CD4-positive, alpha-beta memory T cell (primary cell): ENCODE measurements at regions not wholly inside any gene's neighbourhood (a gene's known extent, or its start where the extent isn't known, plus 50 kb on each side); places are given as distances from the start of the nearest gene placed in this dataset.

Experiments used
- CTCF ChIA-PET: fragments of 350-600 bp; sonication (Branson Sonifier 250); formaldehyde crosslinking; loops from one replicate; lab custom pipeline; 2021; ENCODE audit warnings: inconsistent platforms; ENCODE audit not compliant: partially characterized antibody; lab: Charles Lee
- POLR2A ChIA-PET: fragments of 350-600 bp; sonication (Branson Sonifier 250); formaldehyde crosslinking; loops from one replicate; lab custom pipeline; 2021; ENCODE audit not compliant: partially characterized antibody; lab: Charles Lee
- DNase-seq, 5 donors: peaks; one replicate each; pipeline versions ENCODE4 v3.0.0 to v3.0.0-alpha.2; 2020 to 2022; ENCODE audit warnings: mixed read lengths in 1 of 5
- H3K27ac ChIP-seq: one replicate; pipeline ENCODE4 v1.7.0; 2013; ENCODE audit warnings: low read depth, low read length
- H3K27me3 ChIP-seq: 2 replicates; pipeline ENCODE4 v1.7.0; 2013; ENCODE audit warnings: mild to moderate bottlenecking, low read length, moderate library complexity; ENCODE audit not compliant: insufficient read depth
- H3K36me3 ChIP-seq: 2 replicates; pipeline ENCODE4 v1.7.0; 2013; ENCODE audit warnings: mild to moderate bottlenecking, low read length, moderate library complexity; ENCODE audit not compliant: insufficient read depth
- H3K4me1 ChIP-seq: 2 replicates; pipeline ENCODE4 v1.7.0; 2013; ENCODE audit warnings: mild to moderate bottlenecking, low read length, moderate library complexity; ENCODE audit not compliant: insufficient read depth
- H3K4me3 ChIP-seq, 2 donors: one replicate each; pipeline ENCODE4 v1.7.0; 2013; ENCODE audit warnings: low read length in 2 of 2, mild to moderate bottlenecking in 1 of 2
- H3K9me3 ChIP-seq, 2 donors: one replicate each; pipeline ENCODE4 v1.7.0; 2013; ENCODE audit warnings: low read length in 2 of 2, control low read depth in 1 of 2; ENCODE audit not compliant: control insufficient read depth in 1 of 2
- H3K27ac Mint-ChIP-seq, 7 donors: one replicate each; pipeline ENCODE4 v1.8.0; 2020 to 2021; ENCODE audit warnings: mixed read lengths in 7 of 7, mild to moderate bottlenecking in 6 of 7, inconsistent platforms in 3 of 7, moderate library complexity in 3 of 7
- H3K27me3 Mint-ChIP-seq, 2 donors: one replicate each; pipeline ENCODE4 v1.8.0; 2020 to 2021; ENCODE audit warnings: mixed read lengths in 2 of 2
- H3K36me3 Mint-ChIP-seq, 2 donors: one replicate each; pipeline ENCODE4 v1.8.0; 2020 to 2021; ENCODE audit warnings: mixed read lengths in 2 of 2, inconsistent platforms in 1 of 2, mild to moderate bottlenecking in 1 of 2
- H3K4me1 Mint-ChIP-seq, 4 donors: one replicate each; pipeline ENCODE4 v1.8.0; 2020 to 2021; ENCODE audit warnings: mixed read lengths in 4 of 4, mild to moderate bottlenecking in 1 of 4
- H3K4me3 Mint-ChIP-seq, 8 donors: one replicate each; pipeline ENCODE4 v1.8.0; 2020 to 2021; ENCODE audit warnings: mixed read lengths in 8 of 8, mild to moderate bottlenecking in 7 of 8, moderate library complexity in 6 of 8, inconsistent platforms in 3 of 8
- H3K9me3 Mint-ChIP-seq, 8 donors: one replicate each; pipeline ENCODE4 v1.8.0; 2020 to 2021; ENCODE audit warnings: mixed read lengths in 8 of 8, mild to moderate bottlenecking in 5 of 8, inconsistent platforms in 3 of 8, moderate library complexity in 1 of 8
- intact Hi-C: fragments of 100-400 bp; cut with micrococcal nuclease; formaldehyde crosslinking; loops from one replicate; pipeline ENCODE4 v1.15.1; 2023

DNA sequence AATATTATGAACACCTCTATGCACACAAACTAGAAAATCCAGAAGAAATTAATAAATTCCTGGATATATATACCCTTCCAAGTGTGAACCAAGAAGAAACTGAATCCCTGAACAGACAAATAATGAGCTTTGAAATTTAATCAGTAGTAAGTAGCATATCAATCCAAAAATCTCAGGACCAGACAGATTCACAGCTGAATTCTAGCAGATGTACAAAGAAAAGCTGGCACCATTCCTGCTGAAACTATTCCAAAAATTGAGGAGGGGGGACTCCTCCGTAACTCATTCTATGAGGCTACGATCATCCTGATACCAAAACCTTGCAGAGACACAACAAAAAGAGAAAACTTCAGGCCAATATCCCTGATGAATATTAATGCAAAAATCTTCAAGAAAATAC, 67.0 kb upstream of the PDE7B start:
- H3K27ac Mint-ChIP-seq: no peak overlapping the region
- Histone ChIP-seq H3K9me3 (no peaks in the 10 kb centered on the region), H3K27me3 (no peaks in the 10 kb centered on the region), H3K4me3 (no peak overlapping the region), H3K36me3 (no peaks in the 10 kb centered on the region), H3K27ac (no peak overlapping the region), H3K4me1 (no peaks in the 10 kb centered on the region)
- intact Hi-C loops: no loop called here
- H3K4me3 Mint-ChIP-seq: no peak overlapping the region
- no peaks in the 10 kb centered on the region for H3K36me3 Mint-ChIP-seq
- peaks cover 0 to 4% (median 0%) of the 10 kb centered on the region in 8 donors for H3K9me3 Mint-ChIP-seq
- H3K4me1 Mint-ChIP-seq: no peaks in the 10 kb centered on the region
- POLR2A ChIA-PET: no interaction called here
- CTCF ChIA-PET: no interaction called here
- peaks cover 2 to 6% of the 10 kb centered on the region in 2 donors for H3K27me3 Mint-ChIP-seq
- DNase-seq: no peak

DNA sequence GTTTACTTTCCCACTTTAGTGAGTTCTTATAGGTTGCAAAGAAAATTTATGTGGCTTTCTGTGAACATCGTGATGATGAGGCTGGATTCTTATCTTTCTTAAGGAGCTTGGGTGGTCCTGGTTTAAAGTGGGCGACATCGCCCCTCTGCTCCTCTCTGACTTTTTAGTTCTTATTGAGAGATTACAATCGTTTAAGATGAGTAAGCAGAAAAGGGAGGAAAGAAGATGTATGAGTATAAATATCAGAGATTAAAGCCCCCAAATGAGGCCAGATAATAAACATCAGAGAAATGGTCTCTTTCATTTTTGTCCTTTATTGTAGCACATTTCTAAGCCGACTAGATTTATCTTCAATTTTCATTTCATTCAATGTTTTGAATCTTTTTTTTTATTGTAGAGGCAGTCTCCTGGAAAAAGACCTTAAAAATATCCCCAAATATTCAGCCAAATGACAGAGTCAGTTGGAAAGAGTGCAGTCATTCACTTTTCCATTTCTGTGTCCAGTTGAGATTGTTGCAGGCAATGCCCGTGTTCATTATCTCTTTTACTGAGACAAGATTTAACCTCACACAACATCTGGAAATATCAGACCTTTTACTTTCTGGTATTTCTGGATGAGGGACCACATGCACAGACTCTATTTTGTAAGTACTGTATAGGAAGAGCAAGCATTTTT, 62.0 kb upstream of the PDE7B start:
- H3K36me3 ChIP-seq: no peaks in the 10 kb centered on the region
- H3K4me3 ChIP-seq: no peak overlapping the region
- no peak overlapping the region for H3K4me3 Mint-ChIP-seq
- H3K9me3 Mint-ChIP-seq: no peaks in the 10 kb centered on the region
- no peaks in the 10 kb centered on the region for H3K9me3 ChIP-seq
- no peak overlapping the region for H3K27ac ChIP-seq
- no peaks in the 10 kb centered on the region for H3K4me1 Mint-ChIP-seq
- H3K27me3 Mint-ChIP-seq: peaks cover 0 to 3% of the 10 kb centered on the region in 2 donors
- no peaks in the 10 kb centered on the region for H3K4me1 ChIP-seq
- no peak overlapping the region for H3K27ac Mint-ChIP-seq
- DNase-seq: no peak
- ChIA-PET CTCF (no interaction called here), POLR2A (no interaction called here)
- intact Hi-C loops: no loop called here
- no peaks in the 10 kb centered on the region for H3K36me3 Mint-ChIP-seq
- H3K27me3 ChIP-seq: no peaks in the 10 kb centered on the region

DNA sequence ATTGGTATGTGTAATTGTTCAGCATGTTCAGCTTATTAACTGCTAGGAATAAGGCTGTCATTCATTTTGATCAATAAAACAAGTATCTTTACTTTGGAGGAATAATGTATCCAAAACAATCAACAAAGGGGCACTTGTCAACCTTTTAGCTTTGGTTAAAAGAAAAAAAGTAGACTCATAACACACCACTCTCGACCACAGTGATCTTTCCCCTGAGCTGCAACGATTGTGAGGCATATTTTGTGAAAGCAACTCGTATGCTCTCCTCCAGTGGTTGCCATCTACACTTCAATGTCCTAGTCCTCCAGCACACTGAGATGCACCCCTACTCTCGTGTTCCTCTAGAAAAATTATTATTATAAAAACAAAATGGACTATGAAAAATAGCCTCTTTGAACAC, 60.1 kb upstream of the PDE7B start:
- intact Hi-C loops: no loop called here
- no peaks in the 10 kb centered on the region for H3K36me3 Mint-ChIP-seq
- no peak for DNase-seq
- H3K4me1 ChIP-seq: no peaks in the 10 kb centered on the region
- H3K27ac ChIP-seq: no peak overlapping the region
- CTCF ChIA-PET: no interaction called here
- no peaks in the 10 kb centered on the region for H3K9me3 Mint-ChIP-seq
- H3K27me3 Mint-ChIP-seq: peaks cover 0 to 1% of the 10 kb centered on the region in 2 donors
- POLR2A ChIA-PET: no interaction called here
- no peaks in the 10 kb centered on the region for H3K9me3 ChIP-seq
- no peak overlapping the region for H3K4me3 Mint-ChIP-seq
- H3K4me3 ChIP-seq: no peak overlapping the region
- H3K36me3 ChIP-seq: no peaks in the 10 kb centered on the region
- no peaks in the 10 kb centered on the region for H3K4me1 Mint-ChIP-seq
- H3K27ac Mint-ChIP-seq: no peak overlapping the region
- no peaks in the 10 kb centered on the region for H3K27me3 ChIP-seq

- no peaks in the 10 kb centered on the region for H3K36me3 Mint-ChIP-seq
- ChIA-PET POLR2A (no interaction called here), CTCF (interaction anchor here (1.3 kb wide), 1 partner anchor 113 kb away, joined by 6 read pairs; no protein-coding TSS in a partner anchor)
- peaks cover 0 to 1% of the 10 kb centered on the region in 2 donors for H3K27me3 Mint-ChIP-seq
- Histone ChIP-seq H3K4me1 (peaks cover 3% of the 10 kb centered on the region), H3K27ac (no peak overlapping the region), H3K36me3 (no peaks in the 10 kb centered on the region), H3K9me3 (no peaks in the 10 kb centered on the region), H3K27me3 (no peaks in the 10 kb centered on the region), H3K4me3 (no peak overlapping the region)
- no peak overlapping the region for H3K4me3 Mint-ChIP-seq
- no peaks in the 10 kb centered on the region for H3K9me3 Mint-ChIP-seq
- DNase-seq: no peak
- H3K27ac Mint-ChIP-seq: no peak overlapping the region
- H3K4me1 Mint-ChIP-seq: peaks cover 0 to 5% (median 2%) of the 10 kb centered on the region in 4 donors
- intact Hi-C loops: no loop called here
Observed at GRCh38 chr6:135796643-135797305, 54.7 kb upstream of the PDE7B start.

GRCh38 chr6:135797361-135797760, 54.1 kb upstream of the PDE7B start:
- Histone ChIP-seq H3K27me3 (no peaks in the 10 kb centered on the region), H3K4me1 (peaks cover 3% of the 10 kb centered on the region), H3K4me3 (no peak overlapping the region), H3K9me3 (no peaks in the 10 kb centered on the region), H3K27ac (no peak overlapping the region), H3K36me3 (no peaks in the 10 kb centered on the region)
- DNase-seq: no peak
- no peaks in the 10 kb centered on the region for H3K36me3 Mint-ChIP-seq
- H3K4me1 Mint-ChIP-seq: peaks cover 0 to 5% (median 2%) of the 10 kb centered on the region in 4 donors
- H3K4me3 Mint-ChIP-seq: no peak overlapping the region
- H3K27ac Mint-ChIP-seq: no peak overlapping the region
- ChIA-PET POLR2A (no interaction called here), CTCF (interaction anchor here (1.3 kb wide), 1 partner anchor 112 kb away, joined by 6 read pairs; no protein-coding TSS in a partner anchor)
- H3K27me3 Mint-ChIP-seq: peaks cover 0 to 1% of the 10 kb centered on the region in 2 donors
- H3K9me3 Mint-ChIP-seq: no peaks in the 10 kb centered on the region
- intact Hi-C loops: no loop called here

GRCh38 chr6:135798751-135799515, 52.6 kb upstream of the PDE7B start:
- H3K27ac ChIP-seq: no peak overlapping the region
- Mint-ChIP-seq H3K36me3 (no peaks in the 10 kb centered on the region), H3K27ac (peak overlapping the region in 2 of 7 donors; percentile 12 to 31), H3K27me3 (peaks cover 0 to 1% of the 10 kb centered on the region in 2 donors), H3K4me1 (peaks cover 0 to 5% (median 2%) of the 10 kb centered on the region in 4 donors), H3K4me3 (no peak overlapping the region), H3K9me3 (no peaks in the 10 kb centered on the region)
- POLR2A ChIA-PET: no interaction called here
- H3K27me3 ChIP-seq: no peaks in the 10 kb centered on the region
- no peaks in the 10 kb centered on the region for H3K9me3 ChIP-seq
- intact Hi-C loops: no loop called here
- CTCF ChIA-PET: interaction anchor here (0.8 kb wide), 1 partner anchor 111 kb away, joined by 4 read pairs; no protein-coding TSS in a partner anchor
- H3K4me1 ChIP-seq: peaks cover 3% of the 10 kb centered on the region
- no peak overlapping the region for H3K4me3 ChIP-seq
- no peaks in the 10 kb centered on the region for H3K36me3 ChIP-seq
- no peak for DNase-seq
